HPDE6-E6E7 (cell line): ENCODE measurements at regions not wholly inside any gene's neighbourhood (a gene's known extent, or its start where the extent isn't known, plus 50 kb on each side); places are given as distances from the start of the nearest gene placed in this dataset.

Source experiments
- DNase-seq: peaks from one replicate; pipeline ENCODE4 v3.0.0; 2011; ENCODE audit warnings: missing footprints; ENCODE audit errors: extremely low spot score

DNA sequence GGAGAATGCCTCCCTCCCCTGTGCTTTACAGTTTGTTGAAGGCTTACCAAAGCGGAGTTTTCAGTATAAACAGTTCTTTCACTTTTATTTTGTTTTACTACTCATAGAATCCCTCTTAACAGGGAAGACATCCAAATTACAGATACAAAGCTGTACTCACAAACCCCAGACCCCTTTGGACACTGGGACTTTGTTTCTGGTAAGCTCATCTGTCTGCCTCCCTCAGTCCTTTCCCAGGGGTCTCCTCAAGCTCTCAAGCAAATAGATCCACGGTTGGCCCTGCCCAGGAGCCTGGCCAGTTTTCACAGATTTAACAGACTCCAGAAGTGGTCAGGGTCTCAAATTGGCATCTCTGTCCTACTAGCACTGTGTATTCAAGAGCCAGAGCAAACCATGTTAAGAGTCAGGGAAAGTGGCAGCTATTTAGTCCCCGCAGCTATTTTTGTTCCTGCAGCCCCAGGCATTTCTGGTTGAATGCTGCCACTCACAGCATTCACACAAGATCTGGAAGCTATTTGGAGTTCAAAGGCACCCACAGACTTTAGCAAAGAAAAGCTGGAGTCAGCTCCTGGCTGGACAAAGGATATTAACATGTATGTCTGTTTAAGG is 54.2 kb downstream of the TMEM100 start:
- no peak for DNase-seq

- DNase-seq = no peak
These were observed 55.9 kb downstream of the TMEM100 start for GRCh38 chr17:55666806-55667205.

GRCh38 chr17:55664287-55664686 is 58.4 kb downstream of the TMEM100 start:
- no peak for DNase-seq

GRCh38 chr17:55663400-55663799 is 59.3 kb downstream of the TMEM100 start:
- DNase-seq = no peak

DNA sequence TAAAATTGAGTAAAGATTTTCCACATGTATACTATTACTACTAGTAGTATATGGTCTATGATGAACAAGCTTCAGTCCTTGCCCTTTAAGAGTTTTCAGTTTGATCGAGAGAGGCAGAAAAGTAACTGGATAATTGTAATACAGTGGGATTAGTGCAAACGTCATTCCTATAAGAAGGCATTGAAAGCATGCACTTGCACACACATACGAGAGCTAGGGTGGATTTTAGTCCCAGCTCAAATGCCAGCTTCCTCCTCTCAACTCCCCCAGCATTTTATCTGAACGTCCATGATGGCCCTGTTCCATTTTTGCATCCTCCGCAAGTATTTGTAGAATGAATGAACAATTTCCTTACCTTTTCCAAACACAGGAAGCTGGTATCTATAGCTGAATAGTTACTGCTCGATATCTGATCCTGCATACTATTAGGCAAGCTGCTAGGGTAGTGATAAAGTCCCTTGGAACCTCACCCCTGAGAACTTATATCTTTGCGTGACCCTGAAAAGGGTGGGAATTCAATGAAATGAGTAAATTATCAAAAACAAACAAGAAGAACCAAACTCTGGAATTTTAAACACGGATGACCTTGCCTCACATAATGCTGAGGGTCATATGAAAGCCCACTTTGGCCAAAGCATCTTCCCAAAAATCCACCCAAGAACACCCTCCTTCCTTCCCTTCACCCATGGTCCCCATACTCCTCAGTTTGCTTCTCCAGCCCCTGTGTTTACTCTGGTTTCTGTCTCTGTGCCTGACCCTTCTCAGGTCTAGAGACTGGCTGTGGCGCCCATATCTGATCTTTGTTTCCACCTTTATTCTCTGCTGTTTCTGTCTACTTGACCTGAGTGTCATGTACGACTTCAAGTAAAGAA is 60.5 kb downstream of the TMEM100 start:
- no peak for DNase-seq

- DNase-seq = no peak
These were observed 61.4 kb downstream of the TMEM100 start for GRCh38 chr17:55661256-55661758.

- no peak for DNase-seq
These were observed 62.3 kb downstream of the TMEM100 start for GRCh38 chr17:55660178-55660886.

GRCh38 chr17:55659661-55660060 is 63.0 kb downstream of the TMEM100 start:
- no peak for DNase-seq

DNA sequence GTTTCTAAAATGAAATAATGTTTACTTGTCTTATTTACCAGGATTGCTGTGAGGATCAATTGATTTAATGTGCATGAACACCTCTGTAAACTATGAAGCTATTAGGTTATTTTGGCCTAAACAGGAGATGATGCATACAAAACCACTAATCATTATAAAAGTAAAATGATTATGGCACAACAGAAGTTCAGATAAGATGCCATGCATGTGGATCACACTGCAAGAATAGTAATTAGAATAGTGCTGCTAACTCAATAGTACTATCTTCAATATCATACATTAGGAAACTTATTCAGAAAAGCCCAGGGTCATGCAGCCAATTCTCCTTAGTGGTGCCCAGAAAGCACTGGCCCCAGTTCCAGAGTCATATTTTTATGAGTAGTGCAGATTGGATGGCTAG is 66.9 kb downstream of the TMEM100 start:
- no peak for DNase-seq

GRCh38 chr17:55654821-55655220 is 67.8 kb downstream of the TMEM100 start:
- DNase-seq = no peak

DNA sequence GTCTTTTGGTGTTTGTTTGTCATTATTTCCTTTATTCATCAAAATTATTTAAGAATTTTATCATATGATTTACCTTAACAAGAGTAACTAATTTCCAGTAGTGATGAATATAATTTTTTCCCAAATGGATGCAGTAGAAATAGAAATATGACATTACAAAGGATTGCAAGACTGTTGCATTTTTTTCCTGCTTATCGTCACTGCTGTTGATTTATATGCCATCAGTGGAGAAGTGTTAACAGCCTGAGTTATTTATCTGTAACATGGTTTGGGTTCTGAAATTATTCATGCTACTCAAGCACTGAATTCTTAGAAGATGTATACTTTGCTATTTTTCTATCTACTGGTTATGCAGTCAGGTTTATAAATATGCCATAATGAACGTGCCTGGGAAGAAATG is 68.6 kb downstream of the TMEM100 start:
- no peak for DNase-seq

DNA sequence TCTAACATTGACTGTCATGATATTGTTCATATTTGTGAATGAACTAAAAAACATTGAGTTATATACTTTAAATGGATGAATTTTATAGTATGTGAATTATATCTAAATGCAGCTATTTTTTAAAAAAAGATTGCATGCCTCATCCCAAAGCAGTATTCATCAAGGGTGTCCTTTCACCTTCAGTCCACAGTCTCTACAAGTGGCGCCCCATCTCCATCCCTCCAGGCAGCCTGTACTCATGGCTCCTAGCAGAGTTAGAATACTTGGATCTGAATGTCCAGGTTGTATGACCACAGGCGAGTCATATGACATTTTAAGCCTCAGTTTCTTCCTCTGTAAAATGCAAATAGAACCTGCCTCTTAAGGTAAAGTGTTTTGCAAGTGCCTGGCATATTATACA is 69.8 kb downstream of the TMEM100 start:
- no peak for DNase-seq

- no peak for DNase-seq
These were observed 70.4 kb downstream of the TMEM100 start for GRCh38 chr17:55652114-55652823.

DNA sequence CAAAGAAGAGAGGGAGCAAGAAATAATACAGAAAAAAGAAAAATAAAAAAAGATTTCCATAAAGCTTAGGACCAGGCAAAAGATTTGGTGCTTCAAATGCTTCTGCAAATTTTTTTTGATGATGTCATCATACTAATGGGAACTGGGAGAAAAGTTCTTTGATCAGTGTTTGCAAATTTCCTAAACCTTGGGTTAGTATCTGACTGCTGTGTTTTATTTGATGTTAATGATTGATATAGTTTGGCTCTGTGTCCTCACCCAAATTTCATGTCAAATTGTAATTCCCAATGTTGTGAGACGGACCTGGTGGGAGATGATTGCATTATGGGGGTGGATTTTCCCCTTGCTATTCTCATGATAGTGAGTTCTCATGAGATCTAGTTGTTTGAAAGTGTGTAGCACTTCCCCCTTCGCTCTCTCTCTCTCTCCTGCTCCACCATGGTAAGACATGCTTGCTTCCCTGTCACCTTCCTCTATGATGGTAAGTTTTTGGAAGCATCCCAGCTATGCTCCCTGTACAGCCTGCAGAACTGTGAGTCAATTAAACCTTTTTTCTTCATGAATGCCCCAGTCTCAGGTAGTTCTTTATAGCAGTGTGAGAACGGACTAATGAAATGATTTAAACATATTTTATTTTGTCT is 72.6 kb downstream of the TMEM100 start:
- no peak for DNase-seq

- no peak for DNase-seq
These were observed 74.6 kb downstream of the TMEM100 start for GRCh38 chr17:55648086-55648485.

GRCh38 chr17:55645361-55645760 is 77.3 kb downstream of the TMEM100 start:
- no peak for DNase-seq

DNA sequence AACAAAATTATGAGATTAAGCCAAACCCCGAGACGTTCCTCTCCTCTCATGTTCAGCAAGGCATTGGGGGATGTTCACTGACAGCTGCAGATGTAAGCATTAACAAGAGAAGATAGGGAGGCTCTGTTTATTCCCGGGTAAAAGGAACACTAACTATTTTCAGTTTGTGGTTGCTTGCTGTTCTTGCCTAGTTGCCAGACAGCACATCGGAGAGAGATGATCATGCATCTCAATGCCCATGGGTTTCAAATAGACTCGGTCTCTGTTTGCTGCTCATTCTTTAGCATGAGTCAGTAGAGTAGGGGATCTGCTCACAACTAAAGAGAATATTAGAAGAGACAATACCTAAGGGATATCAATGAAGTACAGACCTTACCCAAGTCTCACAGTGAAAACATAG is 78.3 kb downstream of the TMEM100 start:
- no peak for DNase-seq

DNA sequence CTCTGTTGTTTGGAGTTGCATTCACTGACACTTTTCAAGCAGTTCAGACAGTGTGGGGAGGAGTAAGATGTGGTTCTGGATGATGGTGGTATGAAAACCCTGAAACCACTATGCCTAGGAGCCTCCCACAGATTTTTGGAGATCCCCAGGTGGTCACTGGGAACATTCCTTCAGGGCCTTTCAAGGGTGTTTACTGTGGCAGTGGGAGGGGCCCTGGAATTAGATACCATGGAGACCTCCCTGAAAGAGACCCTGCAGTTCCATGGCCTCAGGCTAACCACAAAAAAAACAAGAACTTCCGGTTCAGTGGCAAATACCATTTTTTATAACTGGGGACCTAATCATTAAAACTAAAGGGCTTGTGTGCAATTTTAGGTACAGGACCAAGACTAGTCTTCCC is 79.9 kb downstream of the TMEM100 start:
- no peak for DNase-seq

GRCh38 chr17:55641676-55642081 is 81.0 kb downstream of the TMEM100 start:
- no peak for DNase-seq

- DNase-seq = no peak
These were observed 83.6 kb downstream of the TMEM100 start for GRCh38 chr17:55639096-55639495.

DNA sequence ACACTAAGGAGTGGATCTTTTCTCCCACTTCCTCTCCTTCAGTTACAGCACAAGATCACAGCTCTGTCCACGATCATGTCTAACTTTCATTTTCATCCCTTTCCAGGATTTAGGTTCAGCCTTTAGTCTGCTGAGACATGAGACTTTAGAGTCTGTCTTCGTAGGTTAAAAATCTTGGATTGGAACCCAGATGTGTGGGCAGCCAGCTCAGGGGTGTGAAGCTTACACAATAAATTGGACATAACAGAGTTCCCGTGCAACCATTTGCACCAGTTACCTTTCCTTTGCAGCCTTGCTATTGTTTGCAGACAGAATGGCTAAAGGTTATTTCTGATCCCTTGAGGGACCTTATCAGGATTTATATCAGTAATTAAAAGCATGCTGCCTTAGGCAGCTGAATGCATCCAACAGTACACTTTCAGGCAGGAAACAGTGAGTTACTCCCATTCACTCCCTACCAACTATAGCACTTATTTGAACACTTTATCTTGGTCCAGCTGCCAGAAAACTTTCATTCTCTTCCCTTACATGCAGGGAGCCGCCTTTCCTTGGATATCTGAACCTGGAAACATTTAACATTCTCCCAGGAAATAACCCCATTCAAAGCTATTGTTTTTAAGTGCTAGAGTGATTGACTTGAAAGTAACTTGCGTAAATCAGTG is 87.3 kb downstream of the TMEM100 start:
- DNase-seq = no peak
